CD4-positive, alpha-beta memory T cell (primary cell): ENCODE measurements at regions not wholly inside any gene's neighbourhood (a gene's known extent, or its start where the extent isn't known, plus 50 kb on each side); places are given as distances from the start of the nearest gene placed in this dataset.
"Not testable (repeated sequence)": the region's sequence is repeated elsewhere in the genome, so short reads cannot be mapped to it uniquely, and the experiment has no call there.

ENCODE experiments used
- CTCF ChIA-PET: fragments of 350-600 bp; sonication (Branson Sonifier 250); formaldehyde crosslinking; loops from one replicate; lab custom pipeline; 2021; ENCODE audit warnings: inconsistent platforms; ENCODE audit not compliant: partially characterized antibody; lab: Charles Lee
- POLR2A ChIA-PET: fragments of 350-600 bp; sonication (Branson Sonifier 250); formaldehyde crosslinking; loops from one replicate; lab custom pipeline; 2021; ENCODE audit not compliant: partially characterized antibody; lab: Charles Lee
- DNase-seq, 5 donors: peaks; one replicate each; pipeline versions ENCODE4 v3.0.0 to v3.0.0-alpha.2; 2020 to 2022; ENCODE audit warnings: mixed read lengths in 1 of 5
- H3K27ac ChIP-seq: one replicate; pipeline ENCODE4 v1.7.0; 2013; ENCODE audit warnings: low read depth, low read length
- H3K27me3 ChIP-seq: 2 replicates; pipeline ENCODE4 v1.7.0; 2013; ENCODE audit warnings: mild to moderate bottlenecking, low read length, moderate library complexity; ENCODE audit not compliant: insufficient read depth
- H3K36me3 ChIP-seq: 2 replicates; pipeline ENCODE4 v1.7.0; 2013; ENCODE audit warnings: mild to moderate bottlenecking, low read length, moderate library complexity; ENCODE audit not compliant: insufficient read depth
- H3K4me1 ChIP-seq: 2 replicates; pipeline ENCODE4 v1.7.0; 2013; ENCODE audit warnings: mild to moderate bottlenecking, low read length, moderate library complexity; ENCODE audit not compliant: insufficient read depth
- H3K4me3 ChIP-seq, 2 donors: one replicate each; pipeline ENCODE4 v1.7.0; 2013; ENCODE audit warnings: low read length in 2 of 2, mild to moderate bottlenecking in 1 of 2
- H3K9me3 ChIP-seq, 2 donors: one replicate each; pipeline ENCODE4 v1.7.0; 2013; ENCODE audit warnings: low read length in 2 of 2, control low read depth in 1 of 2; ENCODE audit not compliant: control insufficient read depth in 1 of 2
- H3K27ac Mint-ChIP-seq, 7 donors: one replicate each; pipeline ENCODE4 v1.8.0; 2020 to 2021; ENCODE audit warnings: mixed read lengths in 7 of 7, mild to moderate bottlenecking in 6 of 7, inconsistent platforms in 3 of 7, moderate library complexity in 3 of 7
- H3K27me3 Mint-ChIP-seq, 2 donors: one replicate each; pipeline ENCODE4 v1.8.0; 2020 to 2021; ENCODE audit warnings: mixed read lengths in 2 of 2
- H3K36me3 Mint-ChIP-seq, 2 donors: one replicate each; pipeline ENCODE4 v1.8.0; 2020 to 2021; ENCODE audit warnings: mixed read lengths in 2 of 2, inconsistent platforms in 1 of 2, mild to moderate bottlenecking in 1 of 2
- H3K4me1 Mint-ChIP-seq, 4 donors: one replicate each; pipeline ENCODE4 v1.8.0; 2020 to 2021; ENCODE audit warnings: mixed read lengths in 4 of 4, mild to moderate bottlenecking in 1 of 4
- H3K4me3 Mint-ChIP-seq, 8 donors: one replicate each; pipeline ENCODE4 v1.8.0; 2020 to 2021; ENCODE audit warnings: mixed read lengths in 8 of 8, mild to moderate bottlenecking in 7 of 8, moderate library complexity in 6 of 8, inconsistent platforms in 3 of 8
- H3K9me3 Mint-ChIP-seq, 8 donors: one replicate each; pipeline ENCODE4 v1.8.0; 2020 to 2021; ENCODE audit warnings: mixed read lengths in 8 of 8, mild to moderate bottlenecking in 5 of 8, inconsistent platforms in 3 of 8, moderate library complexity in 1 of 8
- intact Hi-C: fragments of 100-400 bp; cut with micrococcal nuclease; formaldehyde crosslinking; loops from one replicate; pipeline ENCODE4 v1.15.1; 2023

- H3K36me3 ChIP-seq, H3K4me1 Mint-ChIP-seq, H3K27me3 ChIP-seq, H3K27ac ChIP-seq, H3K9me3 ChIP-seq, POLR2A ChIA-PET, CTCF ChIA-PET, H3K4me3 Mint-ChIP-seq, H3K4me3 ChIP-seq, H3K27me3 Mint-ChIP-seq, H3K4me1 ChIP-seq, H3K36me3 Mint-ChIP-seq, intact Hi-C loops, H3K27ac Mint-ChIP-seq, H3K9me3 Mint-ChIP-seq, DNase-seq: not testable (repeated sequence)
These were observed 88.9 kb upstream of the TPTE start for GRCh38 chr21:10432456-10432855.

- CTCF ChIA-PET, POLR2A ChIA-PET: not testable (repeated sequence)
These were observed 83.4 kb upstream of the TPTE start for GRCh38 chr21:10437977-10438376.

GRCh38 chr21:10440639-10441038, 80.7 kb upstream of the TPTE start:
- intact Hi-C loops, H3K27ac ChIP-seq, H3K4me3 Mint-ChIP-seq, H3K4me1 Mint-ChIP-seq, H3K27me3 ChIP-seq, CTCF ChIA-PET, POLR2A ChIA-PET, H3K9me3 ChIP-seq, H3K27ac Mint-ChIP-seq, H3K27me3 Mint-ChIP-seq, H3K4me3 ChIP-seq, H3K36me3 ChIP-seq, H3K36me3 Mint-ChIP-seq, H3K4me1 ChIP-seq: not testable (repeated sequence)
- peaks cover 0 to 12% (median 3%) of the 10 kb centered on the region in 8 donors for H3K9me3 Mint-ChIP-seq
- DNase-seq = peak in 1 of 5 donors; percentile 33

More at GRCh38 chr21:10437977-10438376, 83.4 kb upstream of the TPTE start:
- H3K27ac Mint-ChIP-seq, H3K9me3 Mint-ChIP-seq, H3K36me3 Mint-ChIP-seq, H3K9me3 ChIP-seq, H3K27me3 Mint-ChIP-seq, H3K27me3 ChIP-seq, intact Hi-C loops, H3K36me3 ChIP-seq, DNase-seq, H3K4me1 Mint-ChIP-seq, H3K4me1 ChIP-seq, H3K27ac ChIP-seq, H3K4me3 ChIP-seq: not testable (repeated sequence)
- peak overlapping the region in 1 of 8 donors; percentile 13 for H3K4me3 Mint-ChIP-seq

- H3K4me1 Mint-ChIP-seq, intact Hi-C loops: not testable (repeated sequence)
These were observed 79.4 kb upstream of the TPTE start for GRCh38 chr21:10442018-10442417.

GRCh38 chr21:10445685-10446084, 75.7 kb upstream of the TPTE start:
- H3K4me3 Mint-ChIP-seq, H3K9me3 ChIP-seq, H3K36me3 Mint-ChIP-seq, H3K4me1 Mint-ChIP-seq, H3K27me3 Mint-ChIP-seq, H3K4me1 ChIP-seq, H3K4me3 ChIP-seq, intact Hi-C loops, CTCF ChIA-PET, DNase-seq, H3K27ac Mint-ChIP-seq, H3K27me3 ChIP-seq, H3K36me3 ChIP-seq, POLR2A ChIA-PET, H3K27ac ChIP-seq: not testable (repeated sequence)
- peaks cover 0 to 19% (median 5%) of the 10 kb centered on the region in 8 donors for H3K9me3 Mint-ChIP-seq

More at GRCh38 chr21:10442018-10442417, 79.4 kb upstream of the TPTE start:
- DNase-seq, H3K27ac ChIP-seq, CTCF ChIA-PET, POLR2A ChIA-PET, H3K27ac Mint-ChIP-seq, H3K4me3 ChIP-seq, H3K9me3 ChIP-seq, H3K27me3 ChIP-seq, H3K27me3 Mint-ChIP-seq, H3K4me1 ChIP-seq, H3K36me3 ChIP-seq, H3K36me3 Mint-ChIP-seq, H3K4me3 Mint-ChIP-seq: not testable (repeated sequence)
- H3K9me3 Mint-ChIP-seq = peaks cover 0 to 19% (median 6%) of the 10 kb centered on the region in 8 donors

GRCh38 chr21:10449451-10449850, 71.9 kb upstream of the TPTE start:
- H3K36me3 ChIP-seq, H3K27ac Mint-ChIP-seq, H3K27ac ChIP-seq, POLR2A ChIA-PET, H3K4me3 ChIP-seq, intact Hi-C loops, H3K27me3 Mint-ChIP-seq, H3K4me1 Mint-ChIP-seq, H3K9me3 ChIP-seq, CTCF ChIA-PET, DNase-seq, H3K4me3 Mint-ChIP-seq, H3K27me3 ChIP-seq, H3K36me3 Mint-ChIP-seq, H3K4me1 ChIP-seq: not testable (repeated sequence)
- peaks cover 2 to 29% (median 12%) of the 10 kb centered on the region in 8 donors for H3K9me3 Mint-ChIP-seq

GRCh38 chr21:10451274-10451673, 70.1 kb upstream of the TPTE start:
- CTCF ChIA-PET, H3K27me3 Mint-ChIP-seq, H3K9me3 ChIP-seq, H3K36me3 ChIP-seq, H3K27ac ChIP-seq, DNase-seq, POLR2A ChIA-PET, H3K4me1 Mint-ChIP-seq, H3K4me3 ChIP-seq, H3K27ac Mint-ChIP-seq, H3K4me3 Mint-ChIP-seq, H3K27me3 ChIP-seq, intact Hi-C loops, H3K4me1 ChIP-seq, H3K36me3 Mint-ChIP-seq: not testable (repeated sequence)
- peaks cover 2 to 16% (median 9%) of the 10 kb centered on the region in 8 donors for H3K9me3 Mint-ChIP-seq

GRCh38 chr21:10457765-10458164, 63.6 kb upstream of the TPTE start:
- H3K36me3 Mint-ChIP-seq, H3K4me1 ChIP-seq, H3K27me3 Mint-ChIP-seq, POLR2A ChIA-PET, DNase-seq, H3K4me3 Mint-ChIP-seq, CTCF ChIA-PET, H3K36me3 ChIP-seq, H3K27me3 ChIP-seq, H3K27ac ChIP-seq, H3K9me3 ChIP-seq, intact Hi-C loops, H3K4me1 Mint-ChIP-seq, H3K27ac Mint-ChIP-seq, H3K9me3 Mint-ChIP-seq, H3K4me3 ChIP-seq: not testable (repeated sequence)
